GM12878 (cell line): ENCODE measurements at regions not wholly inside any gene's neighbourhood (a gene's known extent, or its start where the extent isn't known, plus 50 kb on each side); places are given as distances from the start of the nearest gene placed in this dataset.

Source experiments
- ATAC-seq: fragments of 200-7000 bp; cut with Tn5 transposase; 3 replicates; pipeline ENCODE4 v1.9.1; 2020; ENCODE audit warnings: mild to moderate bottlenecking, moderate library complexity
- BruUV-seq: library from RNA; stranded (reverse); fragments of 400-500 nt; replicated peaks from 2 replicates; lab custom pipeline; 2021; lab: Mats Ljungman, UMichigan
- CTCF ChIA-PET: fragments of 300-600 bp; sonication (Branson Sonifier 250); formaldehyde crosslinking; extraction: SDS; loops from one replicate; lab custom pipeline; 2021; ENCODE audit warnings: inconsistent platforms; lab: Yijun Ruan, JAX
- POLR2A ChIA-PET: fragments of 350-600 bp; formaldehyde crosslinking; extraction: SDS; loops from one replicate; lab custom pipeline; 2021; ENCODE audit warnings: inconsistent platforms; lab: Charles Lee
- RAD21 ChIA-PET: fragments of 300-600 bp; sonication (Branson Sonifier 250); formaldehyde crosslinking; loops from one replicate; lab custom pipeline; 2023; ENCODE audit warnings: antibody characterized with exemption; ENCODE audit not compliant: unreplicated experiment; lab: Charles Lee
- SMC1A ChIA-PET: fragments of 300-600 bp; sonication (Branson Sonifier 250); formaldehyde crosslinking; loops from one replicate; lab custom pipeline; 2023; ENCODE audit not compliant: unreplicated experiment, uncharacterized antibody; lab: Charles Lee
- DNase-seq: peaks from one replicate; pipeline ENCODE4 v3.0.0-alpha.2; 2011; ENCODE audit warnings: low read depth, low spot score
- FAIRE-seq: peaks from 3 replicates; lab custom pipeline; 2011; peaks lifted over from hg19 to GRCh38; lab: Jason Lieb, UNC
- H2AFZ ChIP-seq: 2 replicates; pipeline ENCODE4 v1.6.0; 2011; ENCODE audit warnings: low read depth, low read length, control low read depth; ENCODE audit not compliant: control insufficient read depth
- H3K27ac ChIP-seq: 2 replicates; pipeline ENCODE4 v1.5.1; 2011; ENCODE audit warnings: control low read depth; ENCODE audit not compliant: control insufficient read depth, insufficient read depth
- H3K27me3 ChIP-seq, 2 experiments: replicated peaks in 1 of 2; 2 replicates each; pipeline versions ENCODE4 v1.6.0 to v1.6.1; 2011; ENCODE audit warnings: low read length in 1 of 2; ENCODE audit not compliant: control insufficient read depth in 2 of 2, insufficient read depth in 2 of 2
- H3K36me3 ChIP-seq, 2 experiments: 2 replicates each; pipeline ENCODE4 v1.5.1; 2011; ENCODE audit warnings: low read length in 1 of 2; ENCODE audit not compliant: control insufficient read depth in 2 of 2, insufficient read depth in 2 of 2
- H3K4me1 ChIP-seq: 2 replicates; pipeline ENCODE4 v1.6.1; 2011; ENCODE audit warnings: mild to moderate bottlenecking, low read length, moderate library complexity, mixed read lengths; ENCODE audit not compliant: control insufficient read depth, insufficient read depth
- H3K4me2 ChIP-seq: 2 replicates; pipeline ENCODE4 v1.6.0; 2011; ENCODE audit warnings: control low read depth; ENCODE audit not compliant: control insufficient read depth, insufficient read depth
- H3K4me3 ChIP-seq: fragments of 200-600 bp; sonication (generic); 2 replicates; pipeline ENCODE4 v1.5.1; 2016
- H3K79me2 ChIP-seq: 2 replicates; pipeline ENCODE4 v1.6.0; 2011; ENCODE audit warnings: low read length; ENCODE audit not compliant: control insufficient read depth, insufficient read depth
- H3K9ac ChIP-seq: 2 replicates; pipeline ENCODE4 v1.8.0; 2011; ENCODE audit warnings: low read length, control low read depth, mixed read lengths; ENCODE audit not compliant: control insufficient read depth, insufficient read depth
- H3K9me3 ChIP-seq: replicated peaks from 3 replicates; pipeline ENCODE4 v1.5.1; 2011; ENCODE audit warnings: mild to moderate bottlenecking, low read length; ENCODE audit not compliant: control insufficient read depth, insufficient read depth
- H4K20me1 ChIP-seq: 2 replicates; pipeline ENCODE4 v1.6.0; 2011; ENCODE audit not compliant: control insufficient read depth, insufficient read depth
- BRCA1 ChIP-seq: IDR thresholded peaks from 2 replicates; pipeline ENCODE4 v1.6.1; 2011; ENCODE audit warnings: low read depth, low read length, improper control_type of control experiment
- DPF2 ChIP-seq: fragments of 450-650 bp; IDR thresholded peaks from 2 replicates; pipeline ENCODE4 v1.6.1; 2017; ENCODE audit warnings: mild to moderate bottlenecking
- E4F1 ChIP-seq: fragments of 450-650 bp; IDR thresholded peaks from 2 replicates; pipeline ENCODE4 v1.6.1; 2018; ENCODE audit warnings: borderline replicate concordance, mild to moderate bottlenecking; ENCODE audit not compliant: partially characterized antibody
- FOXK2 ChIP-seq: fragments of 450-650 bp; IDR thresholded peaks from 2 replicates; pipeline ENCODE4 v1.6.1; 2017; ENCODE audit warnings: mild to moderate bottlenecking, moderate library complexity
- KLF5 ChIP-seq: fragments of 450-650 bp; IDR thresholded peaks from 2 replicates; pipeline ENCODE4 v1.6.1; 2014; ENCODE audit warnings: mild to moderate bottlenecking; ENCODE audit not compliant: partially characterized antibody
- NBN ChIP-seq: fragments of 450-650 bp; IDR thresholded peaks from 2 replicates; pipeline ENCODE4 v1.6.1; 2016
- NFXL1 ChIP-seq: fragments of 450-650 bp; IDR thresholded peaks from 2 replicates; pipeline ENCODE4 v1.6.1; 2017; ENCODE audit warnings: antibody characterized with exemption, mild to moderate bottlenecking, borderline replicate concordance
- NKRF ChIP-seq: fragments of 450-650 bp; conservative IDR thresholded peaks from 2 replicates; pipeline ENCODE4 v1.6.1; 2017; ENCODE audit warnings: mild to moderate bottlenecking, moderate library complexity
- RAD21 ChIP-seq: IDR thresholded peaks from 2 replicates; pipeline ENCODE4 v1.6.1; 2011; ENCODE audit warnings: mild to moderate bottlenecking, low read depth, low read length, moderate library complexity; ENCODE audit not compliant: insufficient read depth
- RFX5 ChIP-seq: IDR thresholded peaks from 2 replicates; pipeline ENCODE4 v1.6.1; 2011; ENCODE audit warnings: low read depth, low read length, improper control_type of control experiment
- SMAD5 ChIP-seq: IDR thresholded peaks from 2 replicates; pipeline ENCODE4 v1.6.1; 2016; ENCODE audit warnings: antibody characterized with exemption, low read depth
- SP1 ChIP-seq: IDR thresholded peaks from one replicate; pipeline ENCODE4 v1.6.1; 2011; ENCODE audit warnings: low read depth, low read length
- SREBF1 ChIP-seq: IDR thresholded peaks from 2 replicates; pipeline ENCODE4 v1.6.1; 2012; ENCODE audit warnings: mild to moderate bottlenecking, low read length
- SRF ChIP-seq, 2 experiments: IDR thresholded peaks; 2 replicates each; pipeline ENCODE4 v1.6.1; 2011; ENCODE audit warnings: low read depth in 2 of 2, low read length in 2 of 2, mild to moderate bottlenecking in 1 of 2, moderate library complexity in 1 of 2
- SUPT20H ChIP-seq: IDR thresholded peaks from 2 replicates; pipeline ENCODE4 v1.6.1; 2011; ENCODE audit warnings: low read depth, mild to moderate bottlenecking, low read length, moderate library complexity, borderline replicate concordance; ENCODE audit not compliant: control insufficient read depth
- TCF3 ChIP-seq: IDR thresholded peaks from 2 replicates; pipeline ENCODE4 v1.6.1; 2012; ENCODE audit warnings: low read depth, mild to moderate bottlenecking, low read length, borderline replicate concordance; ENCODE audit not compliant: insufficient read depth
- ZBTB11 ChIP-seq: fragments of 450-650 bp; formaldehyde crosslinking; IDR thresholded peaks from 2 replicates; pipeline ENCODE4 v1.5.0; 2022; ENCODE audit warnings: mild to moderate bottlenecking, missing genetic modification characterization
- in situ Hi-C: fragments of 300-500 bp; cut with MboI; formaldehyde crosslinking; loops from 9 replicates; pipeline ENCODE4 v1.14.3; 2018; ENCODE audit warnings: mixed read lengths
- intact Hi-C: fragments of 100-400 bp; cut with micrococcal nuclease; formaldehyde crosslinking; loops from one replicate; pipeline ENCODE4 v1.14.2; 2022; ENCODE audit not compliant: unreplicated experiment
- TF ChIP-seq, protein P1 (sequence below): IDR thresholded peaks from 2 replicates; pipeline ENCODE4 v1.6.1; 2011; ENCODE audit warnings: mild to moderate bottlenecking, low read depth, low read length, moderate library complexity; ENCODE audit not compliant: insufficient replicate concordance

DNA sequence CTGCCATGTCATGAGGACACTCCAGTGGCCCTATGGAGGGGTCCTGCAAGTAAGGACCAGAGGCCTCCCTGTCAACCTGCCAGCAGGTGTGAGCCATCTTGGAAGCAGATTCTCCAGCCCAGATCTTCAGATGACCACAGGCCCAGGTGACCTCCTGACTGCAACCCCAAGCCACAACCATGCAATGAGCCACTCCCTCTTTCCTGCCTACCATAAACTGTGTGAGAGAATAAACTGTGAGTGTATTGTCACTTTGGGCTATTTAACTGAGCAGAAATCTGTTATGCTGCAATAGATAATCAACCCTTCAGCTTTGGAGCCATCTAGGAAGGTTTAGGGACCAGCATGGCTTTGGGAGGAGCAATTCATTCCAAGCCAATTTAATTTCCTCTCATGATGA, 367.9 kb downstream of the SHQ1 start:
- ChIA-PET SMC1A (no interaction called here), CTCF (no interaction called here), RAD21 (no interaction called here), POLR2A (no interaction called here)
- Histone ChIP-seq H3K36me3 (no peaks in the 10 kb centered on the region), H3K4me1 (peaks cover 14% of the 10 kb centered on the region), H3K79me2 (no peaks in the 10 kb centered on the region), H3K27ac (no peak overlapping the region), H4K20me1 (no peaks in the 10 kb centered on the region), H3K27me3 (no peaks in the 10 kb centered on the region), H3K4me3 (no peak overlapping the region), H3K4me2 (no peak overlapping the region), H3K9ac (no peak overlapping the region), H2AFZ (no peak overlapping the region), H3K9me3 (peaks cover 2% of the 10 kb centered on the region; the same call in 2 of the 3 replicates)
- ATAC-seq (no peak), FAIRE-seq (no peak), DNase-seq (no peak)
- TSS peak; percentile 81 for BruUV-seq
- in situ Hi-C loops, result no loop called here
- intact Hi-C loops, result loop anchor here (5.0 kb wide), 1 partner anchor 342 kb away; no protein-coding TSS in a partner anchor
- TF ChIP-seq NBN (no peak), SREBF1 (no peak), NFXL1 (no peak), ZBTB11 (CRISPR knock-in tag) (no peak), RAD21 (no peak), E4F1 (no peak), FOXK2 (no peak), NKRF (no peak), TCF3 (no peak), KLF5 (no peak), SRF (IDR thresholded peaks at IDR 0.05; ENCODE audit: low read depth in 2 of 2, low read length in 2 of 2) (no peak), SUPT20H (no peak), BRCA1 (no peak), RFX5 (no peak), DPF2 (no peak), SMAD5 (no peak), SP1 (no peak)
- TF ChIP-seq, protein P1, sequence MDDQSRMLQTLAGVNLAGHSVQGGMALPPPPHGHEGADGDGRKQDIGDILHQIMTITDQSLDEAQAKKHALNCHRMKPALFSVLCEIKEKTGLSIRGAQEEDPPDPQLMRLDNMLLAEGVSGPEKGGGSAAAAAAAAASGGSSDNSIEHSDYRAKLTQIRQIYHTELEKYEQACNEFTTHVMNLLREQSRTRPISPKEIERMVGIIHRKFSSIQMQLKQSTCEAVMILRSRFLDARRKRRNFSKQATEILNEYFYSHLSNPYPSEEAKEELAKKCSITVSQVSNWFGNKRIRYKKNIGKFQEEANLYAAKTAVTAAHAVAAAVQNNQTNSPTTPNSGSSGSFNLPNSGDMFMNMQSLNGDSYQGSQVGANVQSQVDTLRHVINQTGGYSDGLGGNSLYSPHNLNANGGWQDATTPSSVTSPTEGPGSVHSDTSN, result no peak
